Keratinocyte (primary cell): ENCODE measurements at regions not wholly inside any gene's neighbourhood (a gene's known extent, or its start where the extent isn't known, plus 50 kb on each side); places are given as distances from the start of the nearest gene placed in this dataset.

ENCODE experiments used
- DNase-seq: peaks from one replicate; pipeline ENCODE4 v3.0.0-alpha.2; 2011; ENCODE audit warnings: low read depth, missing footprints, low spot score
- FAIRE-seq: peaks from 2 replicates; lab custom pipeline; 2011; peaks lifted over from hg19 to GRCh38; lab: Jason Lieb, UNC
- H2AFZ ChIP-seq: 2 replicates; pipeline ENCODE4 v1.6.0; 2012; ENCODE audit warnings: low read length, control low read depth, inconsistent platforms; ENCODE audit not compliant: control insufficient read depth
- H3K27ac ChIP-seq: 2 replicates; pipeline ENCODE4 v1.5.1; 2011; ENCODE audit warnings: low read length; ENCODE audit not compliant: control insufficient read depth, insufficient read depth
- H3K27me3 ChIP-seq: 3 replicates; pipeline ENCODE4 v1.6.0; 2011; ENCODE audit warnings: low read length; ENCODE audit not compliant: control insufficient read depth, insufficient read depth; ENCODE audit errors: extremely low read depth
- H3K36me3 ChIP-seq, 2 experiments: 2 replicates in 1 of 2; 3 replicates in 1 of 2; pipeline ENCODE4 v1.5.1; 2011; ENCODE audit warnings: low read length in 2 of 2, mild to moderate bottlenecking in 1 of 2; ENCODE audit not compliant: control insufficient read depth in 2 of 2, insufficient read depth in 2 of 2; ENCODE audit errors: extremely low read depth in 1 of 2
- H3K4me1 ChIP-seq: 3 replicates; pipeline ENCODE4 v1.5.1; 2011; ENCODE audit warnings: low read length; ENCODE audit not compliant: control insufficient read depth, insufficient read depth; ENCODE audit errors: extremely low read depth
- H3K4me2 ChIP-seq: 3 replicates; pipeline ENCODE4 v1.6.0; 2011; ENCODE audit warnings: low read depth, low read length; ENCODE audit not compliant: control insufficient read depth, insufficient read depth; ENCODE audit errors: extremely low read depth
- H3K4me3 ChIP-seq, 3 experiments: fragments of 200-600 bp in 1 of 3; sonication (generic) in 1 of 3; 2 replicates in 2 of 3; 3 replicates in 1 of 3; pipeline ENCODE4 v1.5.1; 2011 to 2016; ENCODE audit warnings: low read length in 3 of 3, mild to moderate bottlenecking in 3 of 3, control low read depth in 2 of 3, inconsistent platforms in 1 of 3, low read depth in 1 of 3, mixed read lengths in 1 of 3, mixed run types in 1 of 3, moderate library complexity in 1 of 3; ENCODE audit not compliant: control insufficient read depth in 2 of 3, insufficient read depth in 2 of 3; ENCODE audit errors: extremely low read depth in 1 of 3
- H3K79me2 ChIP-seq: 2 replicates; pipeline ENCODE4 v1.6.0; 2012; ENCODE audit warnings: low read length; ENCODE audit not compliant: control insufficient read depth, insufficient read depth
- H3K9ac ChIP-seq: 3 replicates; pipeline ENCODE4 v1.6.0; 2011; ENCODE audit warnings: low read length; ENCODE audit not compliant: control insufficient read depth, insufficient read depth; ENCODE audit errors: extremely low read depth
- H3K9me1 ChIP-seq: 3 replicates; pipeline ENCODE4 v1.6.0; 2011; ENCODE audit warnings: low read length; ENCODE audit not compliant: control insufficient read depth, insufficient read depth; ENCODE audit errors: extremely low read depth
- H3K9me3 ChIP-seq: 2 replicates; pipeline ENCODE4 v1.5.1; 2012; ENCODE audit warnings: low read depth, low read length; ENCODE audit not compliant: control insufficient read depth
- H4K20me1 ChIP-seq: 3 replicates; pipeline ENCODE4 v1.6.0; 2011; ENCODE audit warnings: low read length; ENCODE audit not compliant: control insufficient read depth, insufficient read depth; ENCODE audit errors: extremely low read depth
- CTCF ChIP-seq, 3 experiments: IDR thresholded peaks in 1 of 3; conservative IDR thresholded peaks in 1 of 3; optimal IDR thresholded peaks in 1 of 3; 2 replicates in 2 of 3; 3 replicates in 1 of 3; pipeline versions ENCODE3 to v1.5.1; 2011; ENCODE audit warnings: low read length in 3 of 3, mild to moderate bottlenecking in 3 of 3, moderate library complexity in 2 of 3, control low read depth in 1 of 3, inconsistent platforms in 1 of 3; ENCODE audit not compliant: insufficient read depth in 2 of 3; ENCODE audit errors: extremely low read depth in 1 of 3
- EZH2 ChIP-seq: IDR thresholded peaks from one replicate; pipeline ENCODE4 v1.6.1; 2012; ENCODE audit warnings: inconsistent platforms, mild to moderate bottlenecking, low read length, moderate library complexity
- dilution Hi-C: fragments of 300-500 bp; cut with MboI; formaldehyde crosslinking; loops from one replicate; pipeline ENCODE4 v1.7.0; 2020; ENCODE audit warnings: low sequenced_read_pairs; ENCODE audit not compliant: extremely low pct_ligation_motif_present

- H2AFZ ChIP-seq = no peak overlapping the region
- no peak for DNase-seq
- no peaks in the 10 kb centered on the region for H3K79me2 ChIP-seq
- H3K4me3 ChIP-seq = no peak overlapping the region
- no peaks in the 10 kb centered on the region for H3K4me1 ChIP-seq
- H3K4me2 ChIP-seq = no peak overlapping the region
- H3K36me3 ChIP-seq = no peaks in the 10 kb centered on the region
- dilution Hi-C loops = no loop called here
- H3K27ac ChIP-seq = no peak overlapping the region
- no peaks in the 10 kb centered on the region for H4K20me1 ChIP-seq
- no peak for FAIRE-seq
- no peaks in the 10 kb centered on the region for H3K27me3 ChIP-seq
- H3K9ac ChIP-seq = no peak overlapping the region
- no peaks in the 10 kb centered on the region for H3K9me1 ChIP-seq
- H3K9me3 ChIP-seq = no peaks in the 10 kb centered on the region
- TF ChIP-seq CTCF (optimal IDR thresholded peaks at IDR 0.05 in 1 of 3, IDR thresholded peaks at IDR 0.05 in 1 of 3, conservative IDR thresholded peaks at IDR 0.05 in 1 of 3; ENCODE audit: extremely low read depth in 1 of 3, insufficient read depth in 2 of 3, low read length in 3 of 3) = no peak
- TF ChIP-seq EZH2 = no peak
Measured at GRCh38 chr11:115845872-115846271, 341.7 kb upstream of the CADM1 start.

- Histone ChIP-seq H3K9me3 (no peaks in the 10 kb centered on the region), H3K27ac (no peak overlapping the region), H3K36me3 (no peaks in the 10 kb centered on the region), H3K4me1 (no peaks in the 10 kb centered on the region), H4K20me1 (no peaks in the 10 kb centered on the region), H2AFZ (no peak overlapping the region), H3K9me1 (no peaks in the 10 kb centered on the region), H3K4me2 (no peak overlapping the region), H3K27me3 (no peaks in the 10 kb centered on the region), H3K4me3 (no peak overlapping the region), H3K79me2 (no peaks in the 10 kb centered on the region), H3K9ac (no peak overlapping the region)
- no peak for FAIRE-seq
- dilution Hi-C loops = no loop called here
- no peak for TF ChIP-seq EZH2
- TF ChIP-seq CTCF (optimal IDR thresholded peaks at IDR 0.05 in 1 of 3, IDR thresholded peaks at IDR 0.05 in 1 of 3, conservative IDR thresholded peaks at IDR 0.05 in 1 of 3; ENCODE audit: extremely low read depth in 1 of 3, insufficient read depth in 2 of 3, low read length in 3 of 3) = no peak
- DNase-seq = no peak
Measured at GRCh38 chr11:115843685-115844084, 339.5 kb upstream of the CADM1 start.
